HL-60 (cell line): ENCODE measurements at regions not wholly inside any gene's neighbourhood (a gene's known extent, or its start where the extent isn't known, plus 50 kb on each side); places are given as distances from the start of the nearest gene placed in this dataset.

Experiments used
- POLR2AphosphoS5 ChIP-seq: IDR thresholded peaks from 2 replicates; pipeline ENCODE4 v1.6.1; 2012; ENCODE audit warnings: low read depth
- TF ChIP-seq, protein P1 (sequence below): IDR thresholded peaks from one replicate; pipeline ENCODE4 v1.5.1; 2011; ENCODE audit warnings: low read length, control low read depth, inconsistent platforms; ENCODE audit not compliant: insufficient read depth
- TF ChIP-seq, protein P2 (sequence below): IDR thresholded peaks from 2 replicates; pipeline ENCODE4 v1.6.1; 2012; ENCODE audit warnings: low read depth; ENCODE audit not compliant: insufficient replicate concordance

- TF ChIP-seq, protein P1, sequence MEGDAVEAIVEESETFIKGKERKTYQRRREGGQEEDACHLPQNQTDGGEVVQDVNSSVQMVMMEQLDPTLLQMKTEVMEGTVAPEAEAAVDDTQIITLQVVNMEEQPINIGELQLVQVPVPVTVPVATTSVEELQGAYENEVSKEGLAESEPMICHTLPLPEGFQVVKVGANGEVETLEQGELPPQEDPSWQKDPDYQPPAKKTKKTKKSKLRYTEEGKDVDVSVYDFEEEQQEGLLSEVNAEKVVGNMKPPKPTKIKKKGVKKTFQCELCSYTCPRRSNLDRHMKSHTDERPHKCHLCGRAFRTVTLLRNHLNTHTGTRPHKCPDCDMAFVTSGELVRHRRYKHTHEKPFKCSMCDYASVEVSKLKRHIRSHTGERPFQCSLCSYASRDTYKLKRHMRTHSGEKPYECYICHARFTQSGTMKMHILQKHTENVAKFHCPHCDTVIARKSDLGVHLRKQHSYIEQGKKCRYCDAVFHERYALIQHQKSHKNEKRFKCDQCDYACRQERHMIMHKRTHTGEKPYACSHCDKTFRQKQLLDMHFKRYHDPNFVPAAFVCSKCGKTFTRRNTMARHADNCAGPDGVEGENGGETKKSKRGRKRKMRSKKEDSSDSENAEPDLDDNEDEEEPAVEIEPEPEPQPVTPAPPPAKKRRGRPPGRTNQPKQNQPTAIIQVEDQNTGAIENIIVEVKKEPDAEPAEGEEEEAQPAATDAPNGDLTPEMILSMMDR: no peak
- TF ChIP-seq POLR2AphosphoS5: no peak
- TF ChIP-seq, protein P2, sequence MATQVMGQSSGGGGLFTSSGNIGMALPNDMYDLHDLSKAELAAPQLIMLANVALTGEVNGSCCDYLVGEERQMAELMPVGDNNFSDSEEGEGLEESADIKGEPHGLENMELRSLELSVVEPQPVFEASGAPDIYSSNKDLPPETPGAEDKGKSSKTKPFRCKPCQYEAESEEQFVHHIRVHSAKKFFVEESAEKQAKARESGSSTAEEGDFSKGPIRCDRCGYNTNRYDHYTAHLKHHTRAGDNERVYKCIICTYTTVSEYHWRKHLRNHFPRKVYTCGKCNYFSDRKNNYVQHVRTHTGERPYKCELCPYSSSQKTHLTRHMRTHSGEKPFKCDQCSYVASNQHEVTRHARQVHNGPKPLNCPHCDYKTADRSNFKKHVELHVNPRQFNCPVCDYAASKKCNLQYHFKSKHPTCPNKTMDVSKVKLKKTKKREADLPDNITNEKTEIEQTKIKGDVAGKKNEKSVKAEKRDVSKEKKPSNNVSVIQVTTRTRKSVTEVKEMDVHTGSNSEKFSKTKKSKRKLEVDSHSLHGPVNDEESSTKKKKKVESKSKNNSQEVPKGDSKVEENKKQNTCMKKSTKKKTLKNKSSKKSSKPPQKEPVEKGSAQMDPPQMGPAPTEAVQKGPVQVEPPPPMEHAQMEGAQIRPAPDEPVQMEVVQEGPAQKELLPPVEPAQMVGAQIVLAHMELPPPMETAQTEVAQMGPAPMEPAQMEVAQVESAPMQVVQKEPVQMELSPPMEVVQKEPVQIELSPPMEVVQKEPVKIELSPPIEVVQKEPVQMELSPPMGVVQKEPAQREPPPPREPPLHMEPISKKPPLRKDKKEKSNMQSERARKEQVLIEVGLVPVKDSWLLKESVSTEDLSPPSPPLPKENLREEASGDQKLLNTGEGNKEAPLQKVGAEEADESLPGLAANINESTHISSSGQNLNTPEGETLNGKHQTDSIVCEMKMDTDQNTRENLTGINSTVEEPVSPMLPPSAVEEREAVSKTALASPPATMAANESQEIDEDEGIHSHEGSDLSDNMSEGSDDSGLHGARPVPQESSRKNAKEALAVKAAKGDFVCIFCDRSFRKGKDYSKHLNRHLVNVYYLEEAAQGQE: no peak
These were observed 798.9 kb downstream of the SLC6A15 start for GRCh38 chr12:84113666-84114065.
